ENCODE measurements at regions not wholly inside any gene's neighbourhood (a gene's known extent, or its start where the extent isn't known, plus 50 kb on each side); places are given as distances from the start of the nearest gene placed in this dataset.

- TF ChIP-seq CTCF (IDR thresholded peaks at IDR 0.05; ENCODE audit: low read depth, low read length, poor library complexity, severe bottlenecking) (no peak), EZH2phosphoT487 (IDR thresholded peaks at IDR 0.05; ENCODE audit: borderline replicate concordance, low read length) (no peak)
Measured at GRCh38 chr11:106238704-106239360, 161.4 kb downstream of the AASDHPPT start.
